GM21723 (cell line): ENCODE measurements at regions not wholly inside any gene's neighbourhood (a gene's known extent, or its start where the extent isn't known, plus 50 kb on each side); places are given as distances from the start of the nearest gene placed in this dataset.
"Not testable (repeated sequence)": the region's sequence is repeated elsewhere in the genome, so short reads cannot be mapped to it uniquely, and the experiment has no call there.

Source experiments
- ATAC-seq: cut with Tn5 transposase; IDR thresholded peaks from one replicate; pipeline ENCODE4 v1.9.1; 2021; ENCODE audit warnings: mild to moderate bottlenecking, moderate library complexity; ENCODE audit not compliant: unreplicated experiment

GRCh38 chr3:75840160-75840559 is 54.8 kb upstream of the ZNF717 start:
- ATAC-seq, result not testable (repeated sequence)

GRCh38 chr3:75850301-75851008 is 65.1 kb upstream of the ZNF717 start:
- ATAC-seq, result not testable (repeated sequence)

- ATAC-seq, result no peak
These were observed 77.8 kb upstream of the ZNF717 start for GRCh38 chr3:75863130-75863529.

- no peak for ATAC-seq
These were observed 78.5 kb upstream of the ZNF717 start for GRCh38 chr3:75863878-75864277.

GRCh38 chr3:75883719-75884118 is 98.4 kb upstream of the ZNF717 start:
- not testable (repeated sequence) for ATAC-seq

- ATAC-seq, result no peak
These were observed 101.7 kb upstream of the ZNF717 start for GRCh38 chr3:75886971-75887526.

GRCh38 chr3:75894234-75894633 is 108.9 kb upstream of the ZNF717 start:
- ATAC-seq, result no peak

GRCh38 chr3:75896265-75896664 is 110.9 kb upstream of the ZNF717 start:
- no peak for ATAC-seq

GRCh38 chr3:75901446-75901845 is 116.1 kb upstream of the ZNF717 start:
- not testable (repeated sequence) for ATAC-seq

GRCh38 chr3:75906555-75907112 is 121.3 kb upstream of the ZNF717 start:
- ATAC-seq, result no peak

- ATAC-seq, result no peak
These were observed 128.5 kb upstream of the ZNF717 start for GRCh38 chr3:75913800-75914350.

- ATAC-seq, result not testable (repeated sequence)
These were observed 129.4 kb upstream of the ZNF717 start for GRCh38 chr3:75914741-75915140.

GRCh38 chr3:75938921-75939320 is 153.6 kb upstream of the ZNF717 start:
- ATAC-seq, result no peak

GRCh38 chr3:75951941-75952340 is 166.6 kb upstream of the ZNF717 start:
- ATAC-seq, result no peak

- not testable (repeated sequence) for ATAC-seq
These were observed 174.7 kb upstream of the ZNF717 start for GRCh38 chr3:75960031-75960430.

- not testable (repeated sequence) for ATAC-seq
These were observed 176.7 kb upstream of the ZNF717 start for GRCh38 chr3:75962054-75962453.

GRCh38 chr3:75967071-75967470 is 181.7 kb upstream of the ZNF717 start:
- no peak for ATAC-seq

GRCh38 chr3:75978686-75979085 is 193.3 kb upstream of the ZNF717 start:
- no peak for ATAC-seq

GRCh38 chr3:75981401-75981800 is 196.1 kb upstream of the ZNF717 start:
- no peak for ATAC-seq

GRCh38 chr3:75982151-75982550 is 196.8 kb upstream of the ZNF717 start:
- no peak for ATAC-seq

- ATAC-seq, result no peak
These were observed 197.8 kb upstream of the ZNF717 start for GRCh38 chr3:75983111-75983510.
